ENCODE measurements at regions not wholly inside any gene's neighbourhood (a gene's known extent, or its start where the extent isn't known, plus 50 kb on each side); places are given as distances from the start of the nearest gene placed in this dataset.

- DNase-seq (no peak), ATAC-seq (no peak)
- Histone ChIP-seq H3K27me3 (no peaks in the 10 kb centered on the region), H3K4me1 (no peaks in the 10 kb centered on the region), H3K27ac (no peak overlapping the region), H3K4me3 (no peak overlapping the region), H3K36me3 (no peaks in the 10 kb centered on the region), H3K9me3 (no peaks in the 10 kb centered on the region)
- intact Hi-C loops (cut with DNase I; ENCODE audit: low total_unique reads): no loop called here
- TF ChIP-seq POLR2A (IDR thresholded peaks at IDR 0.05): no peak
- no peak for TF ChIP-seq CTCF (IDR thresholded peaks at IDR 0.05 in 4 of 5, conservative IDR thresholded peaks at IDR 0.05 in 1 of 5)
- in situ Hi-C loops (cut with MboI; ENCODE audit: low sequenced_read_pairs in 4 of 4): no loop called here
Observed at GRCh38 chr14:47852278-47852677, 176.9 kb upstream of the MDGA2 start.

- H3K4me1 ChIP-seq: no peaks in the 10 kb centered on the region
- TF ChIP-seq CTCF (IDR thresholded peaks at IDR 0.05 in 4 of 5, conservative IDR thresholded peaks at IDR 0.05 in 1 of 5) (no peak), POLR2A (IDR thresholded peaks at IDR 0.05) (no peak)
- intact Hi-C loops (cut with DNase I; ENCODE audit: low total_unique reads) (no loop called here), in situ Hi-C loops (cut with MboI; ENCODE audit: low sequenced_read_pairs in 4 of 4) (no loop called here)
- no peak for DNase-seq
- H3K27ac ChIP-seq: no peak overlapping the region
- no peaks in the 10 kb centered on the region for H3K36me3 ChIP-seq
- no peak for ATAC-seq
- H3K4me3 ChIP-seq: no peak overlapping the region
- no peaks in the 10 kb centered on the region for H3K9me3 ChIP-seq
- no peaks in the 10 kb centered on the region for H3K27me3 ChIP-seq
Observed at GRCh38 chr14:47846008-47846407, 170.6 kb upstream of the MDGA2 start.

- in situ Hi-C loops (cut with MboI; ENCODE audit: low sequenced_read_pairs in 4 of 4) (no loop called here), intact Hi-C loops (cut with DNase I; ENCODE audit: low total_unique reads) (no loop called here)
- Histone ChIP-seq H3K4me3 (no peak overlapping the region), H3K9me3 (no peaks in the 10 kb centered on the region), H3K36me3 (no peaks in the 10 kb centered on the region), H3K4me1 (no peaks in the 10 kb centered on the region), H3K27ac (no peak overlapping the region), H3K27me3 (no peaks in the 10 kb centered on the region)
- no peak for TF ChIP-seq CTCF (IDR thresholded peaks at IDR 0.05 in 4 of 5, conservative IDR thresholded peaks at IDR 0.05 in 1 of 5)
- TF ChIP-seq POLR2A (IDR thresholded peaks at IDR 0.05): no peak
- DNase-seq: no peak
- no peak for ATAC-seq
Observed at GRCh38 chr14:47843236-47843635, 167.8 kb upstream of the MDGA2 start.

GRCh38 chr14:47833011-47833410, 157.6 kb upstream of the MDGA2 start:
- intact Hi-C loops (cut with DNase I; ENCODE audit: low total_unique reads): no loop called here
- no peak for TF ChIP-seq POLR2A (IDR thresholded peaks at IDR 0.05)
- TF ChIP-seq CTCF (IDR thresholded peaks at IDR 0.05 in 4 of 5, conservative IDR thresholded peaks at IDR 0.05 in 1 of 5): no peak

GRCh38 chr14:47826809-47827208, 151.4 kb upstream of the MDGA2 start:
- DNase-seq (no peak), ATAC-seq (no peak)
- Histone ChIP-seq H3K4me1 (no peaks in the 10 kb centered on the region), H3K36me3 (no peaks in the 10 kb centered on the region), H3K27me3 (no peaks in the 10 kb centered on the region), H3K4me3 (no peak overlapping the region), H3K9me3 (no peaks in the 10 kb centered on the region), H3K27ac (no peak overlapping the region)
- intact Hi-C loops (cut with DNase I; ENCODE audit: low total_unique reads) (no loop called here), in situ Hi-C loops (cut with MboI; ENCODE audit: low sequenced_read_pairs in 4 of 4) (no loop called here)
- TF ChIP-seq POLR2A (IDR thresholded peaks at IDR 0.05): no peak
- no peak for TF ChIP-seq CTCF (IDR thresholded peaks at IDR 0.05 in 4 of 5, conservative IDR thresholded peaks at IDR 0.05 in 1 of 5)

More at GRCh38 chr14:47833011-47833410, 157.6 kb upstream of the MDGA2 start:
- Histone ChIP-seq H3K27ac (no peak overlapping the region), H3K36me3 (no peaks in the 10 kb centered on the region), H3K4me3 (no peak overlapping the region), H3K27me3 (no peaks in the 10 kb centered on the region), H3K9me3 (no peaks in the 10 kb centered on the region), H3K4me1 (no peaks in the 10 kb centered on the region)
- DNase-seq (no peak), ATAC-seq (no peak)
- in situ Hi-C loops (cut with MboI; ENCODE audit: low sequenced_read_pairs in 4 of 4): no loop called here

Data from gastrocnemius medialis (tissue), 4 donors.